Coronary artery (tissue), 2 donors: ENCODE measurements at regions not wholly inside any gene's neighbourhood (a gene's known extent, or its start where the extent isn't known, plus 50 kb on each side); places are given as distances from the start of the nearest gene placed in this dataset.
A peak's percentile ranks its signal among the peaks of the same experiment; 100 is the strongest.
"Not testable (repeated sequence)": the region's sequence is repeated elsewhere in the genome, so short reads cannot be mapped to it uniquely, and the experiment has no call there.

Experiments
- DNase-seq: peaks from one replicate; pipeline ENCODE4 v3.0.0-alpha.2; 2017; ENCODE audit warnings: low spot score
- H3K27ac ChIP-seq, 2 donors: fragments of 200-600 bp; sonication (generic); one replicate each; pipeline ENCODE4 v1.5.1; 2016 to 2019
- H3K4me3 ChIP-seq: fragments of 200-600 bp; sonication (generic); 2 replicates; pipeline ENCODE4 v1.5.1; 2016; ENCODE audit warnings: mild to moderate bottlenecking, moderate library complexity
- TF ChIP-seq, protein P1 (sequence below): fragments of 200-600 bp; sonication (generic); IDR thresholded peaks from one replicate; pipeline ENCODE4 v1.5.1; 2019; ENCODE audit warnings: antibody characterized with exemption

DNA sequence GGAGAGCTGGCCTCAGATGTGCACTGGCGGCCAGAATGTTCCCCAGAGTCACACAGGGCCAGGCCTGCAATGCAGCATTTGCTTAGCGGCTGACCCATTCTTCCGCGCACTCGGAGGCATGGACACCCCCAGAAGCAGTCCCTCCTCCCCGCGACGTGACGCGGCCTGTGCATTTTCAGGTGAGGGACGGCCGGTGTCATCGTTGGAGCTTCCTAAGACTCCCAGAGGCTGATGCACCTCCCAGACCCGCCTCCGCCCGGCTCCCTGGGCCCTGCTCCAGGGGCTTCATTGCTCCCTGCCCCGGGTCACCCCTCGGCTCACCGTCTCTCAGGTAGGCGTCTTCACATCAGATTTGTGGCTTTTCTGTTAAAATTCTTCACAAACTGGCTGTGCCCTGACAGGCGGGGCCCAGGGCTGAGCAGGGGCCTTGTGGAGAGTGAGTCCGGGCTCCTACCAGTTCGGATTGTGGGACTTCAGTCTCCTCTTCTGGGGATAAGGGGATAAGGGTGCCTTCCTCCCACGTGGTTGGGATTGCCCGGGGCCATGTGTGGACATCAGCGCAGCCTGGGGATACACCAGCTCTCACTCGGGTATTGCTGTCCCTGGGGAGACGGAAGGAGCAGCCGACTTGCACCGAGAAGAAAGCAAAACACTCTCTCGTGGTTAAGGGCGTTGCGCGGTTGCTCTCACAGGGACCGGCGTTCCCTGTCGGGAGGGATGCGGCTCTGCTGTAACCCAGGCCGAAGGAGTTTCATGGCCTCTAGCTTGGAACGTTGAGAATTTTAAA lies 249.1 kb downstream of the ADGRD1 start:
- Histone ChIP-seq H3K4me3 (no peak overlapping the region), H3K27ac (no peak overlapping the region)
- peak; percentile 64 for DNase-seq
- TF ChIP-seq, protein P1, sequence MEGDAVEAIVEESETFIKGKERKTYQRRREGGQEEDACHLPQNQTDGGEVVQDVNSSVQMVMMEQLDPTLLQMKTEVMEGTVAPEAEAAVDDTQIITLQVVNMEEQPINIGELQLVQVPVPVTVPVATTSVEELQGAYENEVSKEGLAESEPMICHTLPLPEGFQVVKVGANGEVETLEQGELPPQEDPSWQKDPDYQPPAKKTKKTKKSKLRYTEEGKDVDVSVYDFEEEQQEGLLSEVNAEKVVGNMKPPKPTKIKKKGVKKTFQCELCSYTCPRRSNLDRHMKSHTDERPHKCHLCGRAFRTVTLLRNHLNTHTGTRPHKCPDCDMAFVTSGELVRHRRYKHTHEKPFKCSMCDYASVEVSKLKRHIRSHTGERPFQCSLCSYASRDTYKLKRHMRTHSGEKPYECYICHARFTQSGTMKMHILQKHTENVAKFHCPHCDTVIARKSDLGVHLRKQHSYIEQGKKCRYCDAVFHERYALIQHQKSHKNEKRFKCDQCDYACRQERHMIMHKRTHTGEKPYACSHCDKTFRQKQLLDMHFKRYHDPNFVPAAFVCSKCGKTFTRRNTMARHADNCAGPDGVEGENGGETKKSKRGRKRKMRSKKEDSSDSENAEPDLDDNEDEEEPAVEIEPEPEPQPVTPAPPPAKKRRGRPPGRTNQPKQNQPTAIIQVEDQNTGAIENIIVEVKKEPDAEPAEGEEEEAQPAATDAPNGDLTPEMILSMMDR, result no peak

- TF ChIP-seq, protein P1, result no peak
- Histone ChIP-seq H3K27ac (no peak overlapping the region), H3K4me3 (no peak overlapping the region)
- DNase-seq, result peak; percentile 71
Measured at GRCh38 chr12:131203666-131204415, 250.1 kb downstream of the ADGRD1 start.

DNA sequence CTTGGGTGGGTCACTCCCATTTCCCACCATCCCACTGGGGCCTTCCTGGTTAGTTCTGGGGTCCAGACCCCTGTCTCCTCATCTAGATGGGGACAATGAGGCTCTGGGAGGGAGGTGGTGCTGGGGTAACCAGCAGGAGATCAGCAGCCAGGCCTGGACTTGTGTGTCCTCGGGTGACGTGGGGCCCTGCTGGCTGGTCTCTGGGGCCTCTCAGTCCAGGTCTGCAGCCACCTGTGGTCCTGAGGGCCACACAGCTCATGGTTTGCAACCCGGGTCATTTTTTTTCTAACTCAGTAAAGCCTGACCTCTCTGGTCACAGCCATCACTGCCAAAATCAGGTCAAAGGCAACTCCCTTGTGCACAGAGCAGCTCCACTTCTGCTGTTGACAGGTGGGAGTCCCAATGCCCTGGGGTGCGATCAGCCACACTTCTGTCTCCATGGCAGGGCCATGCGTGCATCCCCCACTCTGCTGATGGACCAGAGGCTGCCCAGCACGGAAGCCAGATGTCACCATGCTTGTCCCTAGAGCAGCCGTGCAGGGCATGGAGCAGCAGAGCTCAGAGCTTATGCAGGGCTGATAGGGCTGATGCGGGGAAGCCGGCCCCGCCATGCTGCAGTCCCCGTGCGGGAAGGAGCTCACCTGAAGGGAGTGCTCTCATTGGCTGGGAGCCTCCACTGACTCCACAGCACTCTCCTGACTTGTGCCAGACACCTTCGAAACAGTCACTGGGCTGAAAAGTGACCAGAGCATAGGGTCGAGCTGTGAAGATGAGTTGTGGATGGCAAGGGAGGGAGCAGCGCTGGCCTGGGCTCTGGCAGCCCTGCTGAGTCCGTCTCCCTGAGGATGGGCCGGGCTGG lies 250.9 kb downstream of the ADGRD1 start:
- no peak overlapping the region for H3K27ac ChIP-seq
- H3K4me3 ChIP-seq, result no peak overlapping the region
- TF ChIP-seq, protein P1, result no peak
- peak; percentile 41 for DNase-seq

DNA sequence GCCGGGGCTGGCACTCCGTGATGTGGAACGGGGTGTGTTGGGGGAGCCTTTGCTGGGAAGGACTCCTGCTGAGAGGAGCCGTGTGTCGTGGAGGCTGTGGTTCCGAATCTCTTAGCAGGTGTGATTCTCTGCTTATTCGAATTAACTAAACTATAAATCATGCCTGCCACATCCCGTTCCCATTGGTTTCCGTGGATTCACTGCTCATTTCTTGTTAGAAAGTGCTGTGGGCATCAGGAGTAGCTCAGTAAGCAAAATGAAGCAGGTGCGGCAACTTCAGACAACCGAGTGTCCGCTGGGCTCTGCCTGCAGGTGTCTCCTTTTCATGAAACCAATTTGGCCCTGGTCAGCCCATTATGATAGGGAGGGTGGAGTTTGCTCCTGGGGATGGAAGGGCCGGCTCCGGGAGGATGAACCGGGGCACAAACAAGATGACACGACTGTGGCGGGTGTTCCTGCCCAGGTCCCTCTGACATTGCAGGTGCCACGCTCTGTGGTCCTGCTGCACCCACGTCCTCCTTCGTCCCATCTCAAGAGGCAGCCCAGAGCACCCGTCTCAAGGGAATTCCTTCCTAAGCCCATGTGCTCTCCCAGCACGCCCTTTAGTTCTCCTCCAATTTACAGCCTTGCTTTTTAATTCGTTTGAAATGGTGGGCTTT lies 251.7 kb downstream of the ADGRD1 start:
- DNase-seq, result peak; percentile 61
- H3K4me3 ChIP-seq, H3K27ac ChIP-seq: not testable (repeated sequence)

DNA sequence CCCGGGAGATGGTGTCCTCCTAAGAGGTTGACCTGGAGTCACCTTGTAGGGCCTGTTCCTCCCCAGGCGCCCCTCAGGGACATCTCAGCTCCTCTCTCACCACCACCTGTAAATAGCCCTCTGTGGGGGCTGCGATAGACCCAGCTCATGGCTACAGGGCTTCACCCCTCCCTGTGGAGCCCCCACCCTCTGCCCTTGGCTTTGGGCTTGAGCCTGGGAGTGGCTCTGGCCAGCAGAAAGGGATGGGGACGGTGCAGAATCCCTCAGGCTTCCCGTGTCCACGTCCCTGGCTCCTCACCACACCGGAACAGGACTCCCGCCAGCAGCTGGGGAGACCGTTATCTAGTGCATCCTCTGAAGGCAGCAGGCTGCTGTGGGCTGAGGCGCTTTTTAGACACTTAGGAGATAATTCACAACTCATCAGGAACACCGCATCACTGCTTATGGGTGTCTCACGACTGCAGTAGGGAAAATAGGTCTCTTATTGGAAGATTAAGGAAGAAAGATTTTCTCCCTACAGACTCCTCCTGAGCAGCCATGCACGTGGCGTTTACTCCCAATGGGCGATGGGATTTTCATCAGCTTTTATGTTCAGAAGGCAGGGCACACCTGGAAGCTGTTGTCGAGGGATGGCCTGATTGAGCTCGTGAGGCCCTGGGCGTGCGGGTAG lies 253.1 kb downstream of the ADGRD1 start:
- H3K27ac ChIP-seq, H3K4me3 ChIP-seq: not testable (repeated sequence)
- peak; percentile 53 for DNase-seq

DNA sequence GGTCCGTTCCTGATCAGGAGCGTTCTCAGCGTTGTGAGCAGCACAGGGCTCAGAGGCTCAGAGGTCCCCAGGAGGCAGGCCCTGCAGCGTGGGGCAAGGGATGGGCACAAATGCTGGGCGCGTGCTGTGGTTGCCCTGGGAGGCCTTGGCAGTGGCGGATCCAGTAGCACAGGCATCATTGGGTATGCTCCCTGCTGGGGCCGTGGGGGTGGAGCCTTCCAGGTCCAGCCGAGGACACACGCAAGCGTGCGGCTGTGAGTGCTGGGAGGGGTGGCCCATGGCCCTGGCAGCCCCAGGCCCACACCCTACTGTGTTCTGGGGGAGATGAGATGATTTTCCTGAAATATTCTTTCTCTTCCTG lies 253.6 kb downstream of the ADGRD1 start:
- H3K4me3 ChIP-seq, H3K27ac ChIP-seq: not testable (repeated sequence)
- DNase-seq, result peak; percentile 31

- not testable (repeated sequence) for H3K27ac ChIP-seq, H3K4me3 ChIP-seq
- DNase-seq, result peak; percentile 14
Measured at GRCh38 chr12:131207841-131208240, 254.1 kb downstream of the ADGRD1 start.

- TF ChIP-seq, protein P1, result no peak
- H3K27ac ChIP-seq, result no peak overlapping the region
- H3K4me3 ChIP-seq, result no peak overlapping the region
- no peak for DNase-seq
Measured at GRCh38 chr12:131208425-131208824, 254.7 kb downstream of the ADGRD1 start.
